ENCODE measurements at regions not wholly inside any gene's neighbourhood (a gene's known extent, or its start where the extent isn't known, plus 50 kb on each side); places are given as distances from the start of the nearest gene placed in this dataset.
"Not testable (repeated sequence)": the region's sequence is repeated elsewhere in the genome, so short reads cannot be mapped to it uniquely, and the experiment has no call there.

DNA sequence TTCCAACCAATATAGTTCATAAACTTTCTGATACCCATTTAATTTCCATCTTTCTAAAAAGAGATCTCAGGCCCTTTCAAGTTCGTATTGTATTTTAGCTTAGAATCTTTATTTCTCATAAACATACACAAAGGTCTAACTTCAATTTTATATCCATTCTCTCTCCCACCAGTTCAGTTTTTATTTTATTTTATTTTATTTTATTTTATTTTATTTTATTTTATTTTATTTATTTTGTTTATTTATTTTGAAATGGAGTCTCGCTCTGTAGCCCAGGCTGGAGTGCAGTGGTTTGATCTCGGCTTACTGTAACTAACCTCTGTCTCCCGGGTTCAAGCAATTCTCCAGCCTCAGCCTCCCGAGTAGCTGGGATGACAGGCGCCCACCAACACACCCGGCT is 552.8 kb downstream of the SLITRK5 start:
- no peak for DNase-seq (ENCODE audit: low spot score)

- no peak for DNase-seq (ENCODE audit: low spot score)
Observed at GRCh38 chr13:88235441-88235840, 564.3 kb downstream of the SLITRK5 start.

GRCh38 chr13:88246239-88246638 is 575.1 kb downstream of the SLITRK5 start:
- no peak for DNase-seq (ENCODE audit: low spot score)

DNA sequence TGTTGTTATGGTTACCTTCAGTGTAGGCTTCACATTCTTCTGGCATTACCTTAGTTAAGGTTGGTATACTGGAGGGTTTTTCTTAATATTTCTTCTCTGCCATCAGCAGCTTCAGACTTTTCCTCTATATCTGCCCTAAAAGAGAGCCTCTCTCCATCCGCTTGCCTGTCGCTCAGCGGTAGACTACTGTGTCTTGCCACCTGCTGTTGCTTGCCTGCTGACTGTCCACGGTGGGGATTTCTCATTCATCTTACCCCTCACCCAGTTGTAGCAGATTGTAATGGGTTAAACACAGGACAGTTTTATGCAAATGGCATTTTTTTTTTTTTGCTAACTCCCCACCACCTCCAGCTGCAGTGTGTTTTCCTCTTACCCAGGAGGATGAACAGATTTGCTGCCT is 577.2 kb downstream of the SLITRK5 start:
- no peak for DNase-seq (ENCODE audit: low spot score)

GRCh38 chr13:88257706-88258105 is 586.5 kb downstream of the SLITRK5 start:
- DNase-seq (ENCODE audit: low spot score) = no peak

- DNase-seq (ENCODE audit: low spot score) = no peak
Observed at GRCh38 chr13:88263808-88264207, 592.6 kb downstream of the SLITRK5 start.

DNA sequence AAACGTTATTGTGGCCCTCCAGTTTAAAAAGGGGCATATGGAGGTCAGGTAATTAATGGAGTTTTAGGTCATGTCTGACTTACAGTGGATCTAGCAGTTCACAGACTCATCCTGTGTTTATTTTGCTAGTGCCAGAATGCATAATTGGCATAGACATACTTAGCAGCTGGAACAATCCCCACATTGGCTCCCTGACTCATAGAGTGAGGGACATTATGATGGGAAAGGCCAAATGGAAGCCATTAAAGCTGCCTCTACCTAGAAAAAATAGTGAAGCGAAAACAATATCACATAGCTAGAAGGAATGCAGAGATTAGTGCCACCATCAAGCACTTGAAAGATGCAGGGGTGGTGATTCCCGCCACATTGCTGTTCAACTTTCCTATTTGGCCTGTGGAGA is 610.7 kb downstream of the SLITRK5 start:
- no peak for DNase-seq (ENCODE audit: low spot score)

DNA sequence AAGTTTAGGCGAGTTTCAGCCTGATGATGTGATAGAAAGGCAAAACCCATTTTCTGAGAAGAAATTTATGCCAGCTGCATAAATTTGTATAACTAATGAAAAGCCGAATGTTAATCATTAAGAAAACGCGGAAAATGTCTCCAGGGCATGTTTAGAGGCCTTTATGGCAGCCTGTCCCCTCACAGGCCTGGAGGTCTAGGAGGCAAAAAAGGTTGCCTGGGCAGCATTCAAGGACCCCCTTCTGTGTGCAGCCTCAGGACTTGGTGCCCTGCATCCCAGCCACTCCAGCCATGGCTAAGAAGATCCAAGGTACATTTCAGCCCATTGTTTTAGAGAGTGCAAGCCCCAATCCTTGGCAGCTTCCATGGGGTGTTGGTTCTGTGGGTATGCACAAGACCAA is 614.2 kb downstream of the SLITRK5 start:
- no peak for DNase-seq (ENCODE audit: low spot score)

- DNase-seq (ENCODE audit: low spot score) = no peak
Observed at GRCh38 chr13:88288326-88288725, 617.2 kb downstream of the SLITRK5 start.

GRCh38 chr13:88291731-88292130 is 620.6 kb downstream of the SLITRK5 start:
- not testable (repeated sequence) for DNase-seq (ENCODE audit: low spot score)

DNA sequence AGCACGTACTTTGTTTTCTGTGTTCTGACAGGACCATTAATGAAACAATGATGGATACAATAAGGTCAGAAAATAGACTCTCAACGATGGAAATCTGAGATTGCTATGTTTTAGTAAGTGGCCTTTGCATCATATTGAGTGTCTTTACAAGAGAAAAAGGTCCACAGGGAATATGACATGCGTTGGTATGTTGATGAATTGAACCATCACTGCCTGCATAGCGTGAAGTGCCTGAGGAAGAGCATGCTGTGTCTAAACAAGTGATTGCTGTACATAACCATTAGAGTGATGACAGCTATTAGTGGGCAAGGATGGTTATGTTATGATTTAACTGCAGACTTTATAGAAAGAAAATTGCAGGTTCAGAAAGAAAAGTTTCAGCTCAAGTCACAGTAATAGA is 623.2 kb downstream of the SLITRK5 start:
- DNase-seq (ENCODE audit: low spot score) = no peak

DNA sequence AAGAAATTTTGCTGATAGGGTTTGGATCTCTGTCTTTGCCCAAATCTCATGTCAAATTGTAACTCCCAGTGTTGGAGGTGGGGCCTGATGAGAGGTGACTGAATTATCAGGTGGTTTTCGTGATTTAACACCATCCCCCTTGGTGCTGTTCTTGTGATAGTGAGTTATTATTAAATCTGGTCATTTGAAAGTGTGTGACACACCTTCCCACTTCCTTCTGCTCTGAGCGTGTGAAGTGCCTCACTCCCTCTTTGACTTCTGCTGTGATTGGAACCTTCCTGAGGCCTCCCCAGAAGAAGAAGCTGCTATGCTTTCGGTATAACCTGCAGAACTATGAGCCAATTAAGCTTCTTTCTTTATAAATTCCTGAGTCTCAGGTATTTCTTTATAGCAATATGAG is 632.0 kb downstream of the SLITRK5 start:
- no peak for DNase-seq (ENCODE audit: low spot score)

DNA sequence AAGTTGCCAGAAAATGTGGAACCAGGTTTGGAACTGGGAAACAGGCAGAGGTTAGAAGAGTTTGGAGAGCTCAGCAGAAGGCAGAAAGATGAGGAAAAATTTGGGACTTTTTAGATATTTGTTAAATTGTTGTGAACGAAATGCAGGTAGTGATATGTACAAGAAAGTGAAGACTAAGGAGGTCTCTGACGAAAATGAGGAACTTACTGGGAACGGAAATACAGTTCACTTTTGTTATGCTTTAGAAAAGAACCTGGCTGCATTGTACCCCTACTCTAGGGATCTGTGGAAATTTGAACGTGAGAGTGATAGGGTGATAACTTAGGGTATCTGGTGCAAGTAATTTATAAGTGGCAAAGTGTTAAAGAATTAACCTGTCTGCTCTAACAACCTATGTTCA is 632.4 kb downstream of the SLITRK5 start:
- no peak for DNase-seq (ENCODE audit: low spot score)

GRCh38 chr13:88314496-88314895 is 643.3 kb downstream of the SLITRK5 start:
- no peak for DNase-seq (ENCODE audit: low spot score)

GRCh38 chr13:88329066-88329465 is 657.9 kb downstream of the SLITRK5 start:
- DNase-seq (ENCODE audit: low spot score) = no peak

GRCh38 chr13:88339271-88339741 is 668.1 kb downstream of the SLITRK5 start:
- DNase-seq (ENCODE audit: low spot score) = no peak

GRCh38 chr13:88345171-88345847 is 674.1 kb downstream of the SLITRK5 start:
- no peak for DNase-seq (ENCODE audit: low spot score)

DNA sequence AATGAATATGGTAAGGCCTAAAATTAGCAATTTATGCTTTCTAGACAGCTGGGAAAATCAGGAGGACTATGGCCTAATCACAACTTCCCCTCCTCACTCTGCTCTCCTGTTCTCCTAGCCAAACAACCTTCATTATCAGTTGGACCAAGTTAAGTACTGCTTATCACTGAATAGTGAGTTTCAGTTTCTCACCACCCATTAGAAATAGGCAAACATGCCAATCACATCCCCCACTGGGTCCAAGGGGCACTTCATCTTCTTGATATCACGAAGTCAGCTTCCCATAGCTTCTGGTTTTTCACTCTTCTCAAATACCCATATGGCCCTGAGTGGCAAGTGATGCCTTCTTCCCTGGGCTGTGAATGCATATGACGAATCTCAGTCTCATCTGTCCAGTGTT is 689.6 kb downstream of the SLITRK5 start:
- no peak for DNase-seq (ENCODE audit: low spot score)

GRCh38 chr13:88369866-88370265 is 698.7 kb downstream of the SLITRK5 start:
- DNase-seq (ENCODE audit: low spot score) = no peak

GRCh38 chr13:88376760-88377388 is 705.7 kb downstream of the SLITRK5 start:
- no peak for DNase-seq (ENCODE audit: low spot score)

GRCh38 chr13:88377852-88378251 is 706.7 kb downstream of the SLITRK5 start:
- DNase-seq (ENCODE audit: low spot score) = no peak

- DNase-seq (ENCODE audit: low spot score) = no peak
Observed at GRCh38 chr13:88384542-88384941, 713.4 kb downstream of the SLITRK5 start.

DNA sequence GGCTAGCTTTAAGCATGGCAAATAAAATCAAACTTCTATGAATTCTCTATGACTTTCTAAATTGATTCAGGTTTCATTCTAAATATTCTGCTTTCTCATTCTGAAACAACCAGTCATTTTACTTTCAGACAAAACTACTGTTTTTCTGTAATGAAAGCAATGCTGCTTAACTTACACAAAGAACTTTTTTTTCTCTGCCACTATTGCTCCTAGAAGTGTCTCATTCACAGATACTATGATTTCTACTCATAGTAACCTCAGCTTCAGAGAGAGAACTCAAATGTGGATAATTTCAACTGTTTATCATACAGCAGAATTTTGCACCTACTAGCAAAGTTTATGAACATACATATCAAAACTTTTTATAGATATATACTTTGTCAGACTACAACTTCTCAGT is 724.6 kb downstream of the SLITRK5 start:
- no peak for DNase-seq (ENCODE audit: low spot score)

DNA sequence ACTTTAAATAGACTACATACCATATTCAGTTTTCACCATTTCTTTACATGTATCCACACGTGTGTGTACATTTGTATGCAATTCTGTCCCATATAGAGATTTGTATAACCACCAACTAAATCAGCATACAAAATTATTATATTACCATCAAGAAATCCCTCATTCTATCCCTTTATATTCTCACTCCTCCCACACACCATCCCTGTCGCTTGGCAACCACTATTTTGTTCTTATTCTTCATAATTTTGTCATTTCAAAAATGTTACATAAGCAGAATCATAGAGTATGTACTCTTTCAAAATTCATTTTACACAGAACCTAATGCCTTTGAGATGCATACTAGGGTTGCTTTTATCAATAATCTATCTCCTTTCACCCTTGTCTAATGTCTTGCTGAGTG is 740.5 kb downstream of the SLITRK5 start:
- DNase-seq (ENCODE audit: low spot score) = no peak

All from COLO829 (cell line).